CD4-positive, alpha-beta T cell (primary cell): ENCODE measurements at regions not wholly inside any gene's neighbourhood (a gene's known extent, or its start where the extent isn't known, plus 50 kb on each side); places are given as distances from the start of the nearest gene placed in this dataset.

Source experiments
- ATAC-seq: fragments of 200-7000 bp; cut with Tn5 transposase; one replicate; pipeline ENCODE4 v1.10.0; 2022; ENCODE audit warnings: mild to moderate bottlenecking; ENCODE audit not compliant: poor library complexity
- CTCF ChIA-PET: fragments of 350-600 bp; sonication (Branson Sonifier 250); formaldehyde crosslinking; loops from one replicate; lab custom pipeline; 2021; ENCODE audit warnings: antibody characterized with exemption, inconsistent platforms; lab: Charles Lee
- POLR2A ChIA-PET: fragments of 350-600 bp; sonication (Branson Sonifier 250); formaldehyde crosslinking; loops from one replicate; lab custom pipeline; 2021; ENCODE audit warnings: antibody characterized with exemption, inconsistent platforms; lab: Charles Lee
- DNase-seq, 14 experiments: peaks; one replicate each; pipeline ENCODE4 v3.0.0-alpha.2; 2013 to 2020; ENCODE audit warnings: mixed read lengths in 2 of 14
- H3K27ac ChIP-seq, 2 donors: one replicate each; pipeline versions ENCODE4 v1.5.1 to v1.7.0; 2013; ENCODE audit warnings: low read length in 2 of 2, low read depth in 1 of 2, mild to moderate bottlenecking in 1 of 2
- H3K27me3 ChIP-seq, 2 experiments: 1 replicate in 1 of 2; 2 replicates in 1 of 2; pipeline versions ENCODE4 v1.6.1 to v1.7.0; 2013; ENCODE audit warnings: low read length in 2 of 2, control low read depth in 1 of 2, mild to moderate bottlenecking in 1 of 2, moderate library complexity in 1 of 2; ENCODE audit not compliant: insufficient read depth in 2 of 2, control insufficient read depth in 1 of 2
- H3K36me3 ChIP-seq: one replicate; pipeline ENCODE4 v1.6.1; 2013; ENCODE audit warnings: low read length, control low read depth; ENCODE audit not compliant: insufficient read depth
- H3K4me1 ChIP-seq: one replicate; pipeline ENCODE4 v1.6.1; 2013; ENCODE audit warnings: low read length, control low read depth; ENCODE audit not compliant: insufficient read depth
- H3K4me3 ChIP-seq: one replicate; pipeline ENCODE4 v1.5.1; 2013; ENCODE audit warnings: mild to moderate bottlenecking, low read length, moderate library complexity
- H3K9me3 ChIP-seq, 2 experiments: 1 replicate in 1 of 2; 2 replicates in 1 of 2; pipeline versions ENCODE4 v1.6.1 to v1.7.0; 2013; ENCODE audit warnings: low read length in 2 of 2, mild to moderate bottlenecking in 2 of 2, control low read depth in 1 of 2, moderate library complexity in 1 of 2; ENCODE audit not compliant: control insufficient read depth in 1 of 2, insufficient read depth in 1 of 2
- H3K27ac Mint-ChIP-seq: one replicate; pipeline ENCODE4 v1.8.0; 2020; ENCODE audit warnings: mixed read lengths
- H3K27me3 Mint-ChIP-seq: one replicate; pipeline ENCODE4 v1.8.0; 2021; ENCODE audit warnings: mixed read lengths
- H3K36me3 Mint-ChIP-seq: one replicate; pipeline ENCODE4 v1.8.0; 2021; ENCODE audit warnings: low read depth, mixed read lengths
- H3K4me1 Mint-ChIP-seq: one replicate; pipeline ENCODE4 v1.8.0; 2021; ENCODE audit warnings: low read depth, mixed read lengths
- H3K4me3 Mint-ChIP-seq: one replicate; pipeline ENCODE4 v1.8.0; 2020; ENCODE audit warnings: mild to moderate bottlenecking, mixed read lengths
- H3K9me3 Mint-ChIP-seq: one replicate; pipeline ENCODE4 v1.8.0; 2020; ENCODE audit warnings: mixed read lengths
- intact Hi-C, 2 experiments: fragments of 100-400 bp; cut with DNase I in 1 of 2; cut with micrococcal nuclease in 1 of 2; formaldehyde crosslinking; loops; one replicate each; pipeline versions ENCODE4 v1.15.1 to v1.9.0; 2023 to 2025; cut with DNase I, micrococcal nuclease
- TF ChIP-seq, protein P1 (sequence below): fragments of 200-600 bp; IDR thresholded peaks from one replicate; pipeline ENCODE4 v1.8.0; 2022; ENCODE audit warnings: antibody characterized with exemption, mild to moderate bottlenecking

- Mint-ChIP-seq H3K27me3 (no peaks in the 10 kb centered on the region), H3K36me3 (no peaks in the 10 kb centered on the region), H3K9me3 (no peaks in the 10 kb centered on the region), H3K4me1 (no peaks in the 10 kb centered on the region), H3K27ac (no peak overlapping the region), H3K4me3 (no peak overlapping the region)
- ChIA-PET CTCF (no interaction called here), POLR2A (no interaction called here)
- DNase-seq: no peak
- TF ChIP-seq, protein P1, sequence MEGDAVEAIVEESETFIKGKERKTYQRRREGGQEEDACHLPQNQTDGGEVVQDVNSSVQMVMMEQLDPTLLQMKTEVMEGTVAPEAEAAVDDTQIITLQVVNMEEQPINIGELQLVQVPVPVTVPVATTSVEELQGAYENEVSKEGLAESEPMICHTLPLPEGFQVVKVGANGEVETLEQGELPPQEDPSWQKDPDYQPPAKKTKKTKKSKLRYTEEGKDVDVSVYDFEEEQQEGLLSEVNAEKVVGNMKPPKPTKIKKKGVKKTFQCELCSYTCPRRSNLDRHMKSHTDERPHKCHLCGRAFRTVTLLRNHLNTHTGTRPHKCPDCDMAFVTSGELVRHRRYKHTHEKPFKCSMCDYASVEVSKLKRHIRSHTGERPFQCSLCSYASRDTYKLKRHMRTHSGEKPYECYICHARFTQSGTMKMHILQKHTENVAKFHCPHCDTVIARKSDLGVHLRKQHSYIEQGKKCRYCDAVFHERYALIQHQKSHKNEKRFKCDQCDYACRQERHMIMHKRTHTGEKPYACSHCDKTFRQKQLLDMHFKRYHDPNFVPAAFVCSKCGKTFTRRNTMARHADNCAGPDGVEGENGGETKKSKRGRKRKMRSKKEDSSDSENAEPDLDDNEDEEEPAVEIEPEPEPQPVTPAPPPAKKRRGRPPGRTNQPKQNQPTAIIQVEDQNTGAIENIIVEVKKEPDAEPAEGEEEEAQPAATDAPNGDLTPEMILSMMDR: no peak
- Histone ChIP-seq H3K36me3 (no peaks in the 10 kb centered on the region), H3K27me3 (no peaks in the 10 kb centered on the region), H3K9me3 (peaks cover 0 to 5% of the 10 kb centered on the region in 2 experiments), H3K4me1 (no peaks in the 10 kb centered on the region), H3K27ac (no peak overlapping the region), H3K4me3 (no peak overlapping the region)
- intact Hi-C loops: no loop called here
- ATAC-seq: no peak
Observed at GRCh38 chr3:171526146-171526545, 65.9 kb upstream of the TNIK start.

- no peak for DNase-seq
- Histone ChIP-seq H3K36me3 (no peaks in the 10 kb centered on the region), H3K4me3 (no peak overlapping the region), H3K27me3 (no peaks in the 10 kb centered on the region), H3K27ac (no peak overlapping the region), H3K4me1 (no peaks in the 10 kb centered on the region), H3K9me3 (peaks cover 0 to 5% of the 10 kb centered on the region in 2 experiments)
- POLR2A ChIA-PET: no interaction called here
- no peak for ATAC-seq
- no peaks in the 10 kb centered on the region for H3K4me1 Mint-ChIP-seq
- no peak overlapping the region for H3K4me3 Mint-ChIP-seq
- intact Hi-C loops: no loop called here
- no peaks in the 10 kb centered on the region for H3K36me3 Mint-ChIP-seq
- no peaks in the 10 kb centered on the region for H3K27me3 Mint-ChIP-seq
- H3K27ac Mint-ChIP-seq: no peak overlapping the region
- CTCF ChIA-PET: no interaction called here
- H3K9me3 Mint-ChIP-seq: no peaks in the 10 kb centered on the region
- TF ChIP-seq, protein P1: no peak
Observed at GRCh38 chr3:171525437-171525836, 65.2 kb upstream of the TNIK start.

DNA sequence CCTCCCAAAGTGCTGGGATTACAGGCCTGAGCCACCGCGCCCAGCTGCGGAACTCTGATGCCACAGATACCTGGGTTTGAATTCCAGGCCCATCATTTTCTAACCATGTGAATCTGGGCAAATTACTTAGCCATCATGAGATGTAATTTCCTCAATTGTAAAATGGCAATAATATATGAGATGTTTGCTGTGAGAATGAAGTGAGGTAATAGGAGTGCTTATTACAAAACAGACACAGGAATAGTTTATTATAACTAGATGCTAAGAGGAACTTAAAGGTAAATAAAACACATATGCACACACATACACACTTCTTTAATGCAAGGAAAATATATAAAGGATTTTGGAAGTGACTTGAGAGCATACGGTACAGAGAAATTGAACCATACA lies 64.7 kb upstream of the TNIK start:
- Mint-ChIP-seq H3K27me3 (no peaks in the 10 kb centered on the region), H3K4me1 (no peaks in the 10 kb centered on the region), H3K36me3 (no peaks in the 10 kb centered on the region), H3K9me3 (no peaks in the 10 kb centered on the region), H3K4me3 (no peak overlapping the region), H3K27ac (no peak overlapping the region)
- no peaks in the 10 kb centered on the region for H3K4me1 ChIP-seq
- peaks cover 0 to 5% of the 10 kb centered on the region in 2 experiments for H3K9me3 ChIP-seq
- no peak overlapping the region for H3K27ac ChIP-seq
- TF ChIP-seq, protein P1: no peak
- intact Hi-C loops: no loop called here
- POLR2A ChIA-PET: no interaction called here
- no peak overlapping the region for H3K4me3 ChIP-seq
- no peak for DNase-seq
- no peak for ATAC-seq
- H3K36me3 ChIP-seq: no peaks in the 10 kb centered on the region
- no peaks in the 10 kb centered on the region for H3K27me3 ChIP-seq
- CTCF ChIA-PET: no interaction called here
